RWPE2 (cell line): ENCODE measurements at regions not wholly inside any gene's neighbourhood (a gene's known extent, or its start where the extent isn't known, plus 50 kb on each side); places are given as distances from the start of the nearest gene placed in this dataset.

Source experiments
- ATAC-seq: fragments of 200-7000 bp; cut with Tn5 transposase; 3 replicates; pipeline ENCODE4 v1.9.1; 2021; ENCODE audit warnings: low read depth
- DNase-seq: peaks from one replicate; pipeline ENCODE4 v3.0.0-alpha.2; 2020; ENCODE audit warnings: low spot score
- H3K27ac ChIP-seq: fragments of 450-650 bp; 2 replicates; pipeline ENCODE4 v1.5.1; 2017; ENCODE audit warnings: mild to moderate bottlenecking; ENCODE audit not compliant: poor library complexity, severe bottlenecking
- H3K27me3 ChIP-seq: fragments of 250-450 bp; sonication (Bioruptor Pico); 2 replicates; pipeline ENCODE4 v1.5.1; 2021; ENCODE audit warnings: mild to moderate bottlenecking, moderate library complexity; ENCODE audit not compliant: insufficient read depth, poor library complexity, severe bottlenecking
- H3K36me3 ChIP-seq: fragments of 250-450 bp; sonication (Bioruptor Pico); 2 replicates; pipeline ENCODE4 v1.5.1; 2020; ENCODE audit warnings: low read depth, mild to moderate bottlenecking, moderate library complexity
- H3K4me1 ChIP-seq: fragments of 250-450 bp; sonication (Bioruptor Pico); 2 replicates; pipeline ENCODE4 v1.5.1; 2021; ENCODE audit warnings: mild to moderate bottlenecking, moderate library complexity; ENCODE audit not compliant: insufficient read depth, poor library complexity, severe bottlenecking
- H3K4me3 ChIP-seq: fragments of 250-450 bp; sonication (Bioruptor Pico); 2 replicates; pipeline ENCODE4 v1.5.1; 2021; ENCODE audit warnings: mild to moderate bottlenecking, moderate library complexity; ENCODE audit not compliant: severe bottlenecking
- H3K9me3 ChIP-seq: fragments of 250-450 bp; sonication (Bioruptor Pico); 2 replicates; pipeline ENCODE4 v1.5.1; 2021; ENCODE audit warnings: mild to moderate bottlenecking, moderate library complexity; ENCODE audit not compliant: severe bottlenecking
- CTCF ChIP-seq: fragments of 450-650 bp; IDR thresholded peaks from one replicate; pipeline ENCODE4 v1.5.1; 2017; ENCODE audit warnings: mild to moderate bottlenecking, moderate library complexity; ENCODE audit not compliant: poor library complexity, severe bottlenecking

- no peak overlapping the region for H3K27ac ChIP-seq
- H3K36me3 ChIP-seq = no peaks in the 10 kb centered on the region
- ATAC-seq = no peak
- TF ChIP-seq CTCF = no peak
- no peak for DNase-seq
- no peak overlapping the region for H3K4me3 ChIP-seq
- peaks cover under 1% of the 10 kb centered on the region for H3K4me1 ChIP-seq
- H3K27me3 ChIP-seq = no peaks in the 10 kb centered on the region
- H3K9me3 ChIP-seq = no peaks in the 10 kb centered on the region
Measured at GRCh38 chr11:122360875-122361274, 244.9 kb upstream of the BLID start.

- Histone ChIP-seq H3K27ac (no peak overlapping the region), H3K27me3 (no peaks in the 10 kb centered on the region), H3K4me1 (no peaks in the 10 kb centered on the region), H3K4me3 (no peak overlapping the region), H3K36me3 (no peaks in the 10 kb centered on the region), H3K9me3 (no peaks in the 10 kb centered on the region)
- no peak for ATAC-seq
- no peak for TF ChIP-seq CTCF
- DNase-seq = no peak
Measured at GRCh38 chr11:122359081-122359571, 243.1 kb upstream of the BLID start.

- Histone ChIP-seq H3K36me3 (no peaks in the 10 kb centered on the region), H3K27ac (no peak overlapping the region), H3K4me3 (no peak overlapping the region), H3K9me3 (no peaks in the 10 kb centered on the region), H3K27me3 (no peaks in the 10 kb centered on the region), H3K4me1 (no peaks in the 10 kb centered on the region)
- ATAC-seq (no peak), DNase-seq (no peak)
- no peak for TF ChIP-seq CTCF
Measured at GRCh38 chr11:122358292-122358691, 242.3 kb upstream of the BLID start.

GRCh38 chr11:122355968-122356367 is 240.0 kb upstream of the BLID start:
- ATAC-seq = no peak
- Histone ChIP-seq H3K9me3 (no peaks in the 10 kb centered on the region), H3K27ac (no peak overlapping the region), H3K4me3 (no peak overlapping the region), H3K4me1 (no peaks in the 10 kb centered on the region), H3K36me3 (no peaks in the 10 kb centered on the region), H3K27me3 (no peaks in the 10 kb centered on the region)
- no peak for TF ChIP-seq CTCF
- no peak for DNase-seq

GRCh38 chr11:122354025-122354697 is 238.1 kb upstream of the BLID start:
- ATAC-seq (no peak), DNase-seq (no peak)
- Histone ChIP-seq H3K27me3 (no peaks in the 10 kb centered on the region), H3K27ac (no peak overlapping the region), H3K36me3 (no peaks in the 10 kb centered on the region), H3K9me3 (no peaks in the 10 kb centered on the region), H3K4me3 (no peak overlapping the region), H3K4me1 (no peaks in the 10 kb centered on the region)
- no peak for TF ChIP-seq CTCF
